HCT116 (cell line): ENCODE measurements at regions not wholly inside any gene's neighbourhood (a gene's known extent, or its start where the extent isn't known, plus 50 kb on each side); places are given as distances from the start of the nearest gene placed in this dataset.

Source experiments
- ATAC-seq: fragments of 200-7000 bp; cut with Tn5 transposase; 2 replicates; pipeline ENCODE4 v1.9.1; 2020; ENCODE audit warnings: mild to moderate bottlenecking, moderate library complexity
- BruUV-seq: library from RNA; stranded (reverse); fragments of 400-500 nt; replicated peaks from 2 replicates; lab custom pipeline; 2021; lab: Mats Ljungman, UMichigan
- CTCF ChIA-PET: fragments of 300-600 bp; sonication (Branson Sonifier 250); formaldehyde crosslinking; loops from one replicate; lab custom pipeline; 2021; ENCODE audit warnings: antibody characterized with exemption; lab: Charles Lee
- POLR2A ChIA-PET: fragments of 300-600, 350-600 bp; sonication (Branson Sonifier 250); formaldehyde crosslinking; loops from one replicate; lab custom pipeline; 2021; ENCODE audit warnings: antibody characterized with exemption; lab: Charles Lee
- RAD21 ChIA-PET, 2 experiments: fragments of 300-600 bp; sonication (Branson Sonifier 250); formaldehyde crosslinking; loops; one replicate each; lab custom pipeline; 2023; ENCODE audit warnings: low total read pairs in 2 of 2; ENCODE audit not compliant: uncharacterized antibody in 2 of 2, unreplicated experiment in 2 of 2, low non-redundant PET in 1 of 2; lab: Charles Lee
- DNase-seq: peaks from one replicate; pipeline ENCODE4 v3.0.0-alpha.2; 2010; ENCODE audit warnings: low read depth, low spot score
- H2AFZ ChIP-seq: fragments of 200-600 bp; shearing (Covaris generic), sonication (generic); 2 replicates; pipeline ENCODE4 v1.6.1; 2017; ENCODE audit warnings: low read depth, mixed run types, mixed read lengths, antibody characterized with exemption, low read length; ENCODE audit not compliant: poor library complexity, severe bottlenecking
- H3K27ac ChIP-seq: 2 replicates; pipeline ENCODE4 v1.5.1; 2012; ENCODE audit warnings: low read depth, low read length
- H3K27me3 ChIP-seq: fragments of 200-600 bp; sonication (generic); 2 replicates; pipeline ENCODE4 v1.6.1; 2016; ENCODE audit warnings: mixed run types, low read length, mixed read lengths; ENCODE audit not compliant: insufficient read depth
- H3K36me3 ChIP-seq, 2 experiments: fragments of 200-500 bp in 1 of 2; fragments of 200-600 bp in 1 of 2; sonication (Bioruptor generic) in 1 of 2; sonication (generic) in 1 of 2; 2 replicates each; pipeline versions ENCODE4 v1.5.1 to v1.6.1; 2014 to 2016; ENCODE audit warnings: low read length in 2 of 2, inconsistent platforms in 1 of 2, mixed read lengths in 1 of 2, mixed run types in 1 of 2; ENCODE audit not compliant: insufficient read depth in 2 of 2, control insufficient read depth in 1 of 2
- H3K4me1 ChIP-seq, 2 experiments: fragments of 200-600 bp in 1 of 2; sonication (generic) in 1 of 2; 2 replicates each; pipeline versions ENCODE4 v1.5.1 to v1.6.1; 2012 to 2017; ENCODE audit warnings: low read length in 2 of 2, inconsistent platforms in 1 of 2, mild to moderate bottlenecking in 1 of 2, mixed read lengths in 1 of 2, mixed run types in 1 of 2, moderate library complexity in 1 of 2; ENCODE audit not compliant: insufficient read depth in 2 of 2, control insufficient read depth in 1 of 2
- H3K4me2 ChIP-seq: fragments of 200-600 bp; sonication (generic); 2 replicates; pipeline ENCODE4 v1.6.1; 2017; ENCODE audit warnings: mixed run types, low read length, mixed read lengths
- H3K4me3 ChIP-seq, 2 experiments: fragments of 200-600 bp in 1 of 2; sonication (generic) in 1 of 2; replicated peaks in 1 of 2; 2 replicates each; pipeline ENCODE4 v1.5.1; 2011 to 2016; ENCODE audit warnings: low read length in 2 of 2, control low read depth in 1 of 2, low read depth in 1 of 2, mild to moderate bottlenecking in 1 of 2, mixed read lengths in 1 of 2, mixed run types in 1 of 2
- H3K79me2 ChIP-seq: fragments of 200-600 bp; sonication (generic); 2 replicates; pipeline ENCODE4 v1.6.1; 2017; ENCODE audit warnings: mild to moderate bottlenecking, mixed run types, low read length, moderate library complexity, mixed read lengths; ENCODE audit not compliant: insufficient read depth
- H3K9ac ChIP-seq: fragments of 200-600 bp; sonication (generic); 2 replicates; pipeline ENCODE4 v1.6.1; 2016; ENCODE audit warnings: low read length, mixed read lengths
- H3K9me2 ChIP-seq: fragments of 200-600 bp; sonication (generic), shearing (Covaris generic); 2 replicates; pipeline ENCODE4 v1.6.1; 2017; ENCODE audit warnings: mixed run types, mild to moderate bottlenecking, moderate library complexity; ENCODE audit not compliant: insufficient read depth
- H3K9me3 ChIP-seq, 2 experiments: fragments of 200-500 bp in 1 of 2; fragments of 200-600 bp in 1 of 2; sonication (Bioruptor generic) in 1 of 2; sonication (generic) in 1 of 2; 2 replicates each; pipeline ENCODE4 v1.6.1; 2014 to 2017; ENCODE audit warnings: low read length in 2 of 2, mixed read lengths in 2 of 2, inconsistent platforms in 1 of 2, low read depth in 1 of 2, mild to moderate bottlenecking in 1 of 2, mixed run types in 1 of 2, moderate library complexity in 1 of 2; ENCODE audit not compliant: control insufficient read depth in 1 of 2, insufficient read depth in 1 of 2
- H4K20me1 ChIP-seq: fragments of 200-600 bp; sonication (generic), shearing (Covaris generic); 2 replicates; pipeline ENCODE4 v1.6.1; 2017; ENCODE audit warnings: mixed run types, mild to moderate bottlenecking, moderate library complexity; ENCODE audit not compliant: insufficient read depth
- CEBPB ChIP-seq: IDR thresholded peaks from 2 replicates; pipeline ENCODE4 v1.6.1; 2012; ENCODE audit warnings: low read depth
- POLR2AphosphoS5 ChIP-seq: IDR thresholded peaks from 2 replicates; pipeline ENCODE4 v1.6.1; 2011; ENCODE audit warnings: mild to moderate bottlenecking, low read depth, low read length, moderate library complexity
- RAD21 ChIP-seq: IDR thresholded peaks from 2 replicates; pipeline ENCODE4 v1.6.1; 2012; ENCODE audit warnings: low read depth, mild to moderate bottlenecking
- SP1 ChIP-seq: IDR thresholded peaks from 2 replicates; pipeline ENCODE4 v1.6.1; 2012; ENCODE audit warnings: low read depth
- ZNF274 ChIP-seq: fragments of 200-500 bp; sonication (Bioruptor generic); IDR thresholded peaks from 2 replicates; pipeline ENCODE4 v1.6.1; 2014; ENCODE audit warnings: mild to moderate bottlenecking, low read depth, low read length, inconsistent platforms
- intact Hi-C: fragments of 100-400 bp; cut with micrococcal nuclease; formaldehyde crosslinking; loops from 2 replicates; pipeline ENCODE4 v1.10.0; 2022
- TF ChIP-seq, protein P1 (sequence below): IDR thresholded peaks from 2 replicates; pipeline ENCODE4 v1.6.1; 2012; ENCODE audit warnings: low read depth

DNA sequence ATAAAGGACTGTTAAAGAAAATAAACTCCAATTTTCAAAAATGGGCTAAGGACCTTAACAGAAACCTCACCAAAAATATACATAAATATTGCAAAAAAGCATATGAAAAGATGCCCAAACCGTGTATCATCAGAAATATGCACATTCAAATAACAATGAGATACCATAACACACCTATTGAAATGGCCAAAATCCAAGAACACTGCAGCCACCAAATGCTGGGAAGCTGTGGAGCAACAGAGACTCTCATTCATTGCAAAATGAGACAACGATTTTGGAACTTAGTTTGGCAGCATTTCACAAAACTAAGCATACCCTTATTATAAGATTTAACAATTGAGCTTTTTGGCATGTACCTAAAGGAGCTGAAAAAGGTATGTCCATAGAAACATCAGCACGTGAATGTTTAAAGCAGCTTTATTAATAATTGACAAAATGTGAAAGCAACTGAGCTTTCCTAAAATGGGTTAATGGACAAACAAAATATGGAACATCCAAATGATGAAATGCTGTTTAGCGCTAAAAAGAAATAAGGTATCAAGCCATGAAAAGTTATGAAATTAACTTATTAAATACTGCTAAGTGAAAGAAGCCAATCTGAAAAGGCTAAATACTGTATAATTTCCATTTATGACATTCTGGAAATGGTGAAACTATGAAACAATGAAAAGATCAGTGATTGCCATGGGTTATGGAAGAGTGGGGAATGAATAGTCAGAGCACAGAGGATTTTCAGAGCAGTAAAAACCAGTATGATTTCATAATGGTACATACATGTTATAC lies 592.6 kb upstream of the ADGRB3 start:
- TF ChIP-seq POLR2AphosphoS5 (no peak), ZNF274 (no peak), SP1 (no peak), CEBPB (no peak), RAD21 (no peak)
- TF ChIP-seq, protein P1, sequence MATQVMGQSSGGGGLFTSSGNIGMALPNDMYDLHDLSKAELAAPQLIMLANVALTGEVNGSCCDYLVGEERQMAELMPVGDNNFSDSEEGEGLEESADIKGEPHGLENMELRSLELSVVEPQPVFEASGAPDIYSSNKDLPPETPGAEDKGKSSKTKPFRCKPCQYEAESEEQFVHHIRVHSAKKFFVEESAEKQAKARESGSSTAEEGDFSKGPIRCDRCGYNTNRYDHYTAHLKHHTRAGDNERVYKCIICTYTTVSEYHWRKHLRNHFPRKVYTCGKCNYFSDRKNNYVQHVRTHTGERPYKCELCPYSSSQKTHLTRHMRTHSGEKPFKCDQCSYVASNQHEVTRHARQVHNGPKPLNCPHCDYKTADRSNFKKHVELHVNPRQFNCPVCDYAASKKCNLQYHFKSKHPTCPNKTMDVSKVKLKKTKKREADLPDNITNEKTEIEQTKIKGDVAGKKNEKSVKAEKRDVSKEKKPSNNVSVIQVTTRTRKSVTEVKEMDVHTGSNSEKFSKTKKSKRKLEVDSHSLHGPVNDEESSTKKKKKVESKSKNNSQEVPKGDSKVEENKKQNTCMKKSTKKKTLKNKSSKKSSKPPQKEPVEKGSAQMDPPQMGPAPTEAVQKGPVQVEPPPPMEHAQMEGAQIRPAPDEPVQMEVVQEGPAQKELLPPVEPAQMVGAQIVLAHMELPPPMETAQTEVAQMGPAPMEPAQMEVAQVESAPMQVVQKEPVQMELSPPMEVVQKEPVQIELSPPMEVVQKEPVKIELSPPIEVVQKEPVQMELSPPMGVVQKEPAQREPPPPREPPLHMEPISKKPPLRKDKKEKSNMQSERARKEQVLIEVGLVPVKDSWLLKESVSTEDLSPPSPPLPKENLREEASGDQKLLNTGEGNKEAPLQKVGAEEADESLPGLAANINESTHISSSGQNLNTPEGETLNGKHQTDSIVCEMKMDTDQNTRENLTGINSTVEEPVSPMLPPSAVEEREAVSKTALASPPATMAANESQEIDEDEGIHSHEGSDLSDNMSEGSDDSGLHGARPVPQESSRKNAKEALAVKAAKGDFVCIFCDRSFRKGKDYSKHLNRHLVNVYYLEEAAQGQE: no peak
- RAD21 ChIA-PET: no interaction called here
- POLR2A ChIA-PET: no interaction called here

More for the DNA sequence above, 592.6 kb upstream of the ADGRB3 start:
- intact Hi-C loops: no loop called here
- BruUV-seq: no TSS peak
- Histone ChIP-seq H3K27me3 (no peaks in the 10 kb centered on the region), H2AFZ (no peak overlapping the region), H3K4me2 (no peak overlapping the region), H3K27ac (no peak overlapping the region), H4K20me1 (no peaks in the 10 kb centered on the region), H3K79me2 (no peaks in the 10 kb centered on the region), H3K9me3 (peaks cover 9 to 13% of the 10 kb centered on the region in 2 experiments; a peak in 3 of 4 replicates), H3K36me3 (no peaks in the 10 kb centered on the region), H3K4me3 (no peak overlapping the region), H3K4me1 (no peaks in the 10 kb centered on the region), H3K9me2 (no peaks in the 10 kb centered on the region), H3K9ac (no peak overlapping the region)
- CTCF ChIA-PET: no interaction called here
- DNase-seq: no peak
- no peak for ATAC-seq
